SU-DHL-6 (cell line): ENCODE measurements at regions not wholly inside any gene's neighbourhood (a gene's known extent, or its start where the extent isn't known, plus 50 kb on each side); places are given as distances from the start of the nearest gene placed in this dataset.

ENCODE experiments used
- CTCF ChIP-seq: fragments of 200-600 bp; sonication (generic); IDR thresholded peaks from one replicate; pipeline ENCODE4 v1.5.1; 2017; ENCODE audit warnings: antibody characterized with exemption, mild to moderate bottlenecking, low read length, moderate library complexity; ENCODE audit not compliant: insufficient read depth, poor library complexity, severe bottlenecking
- EZH2phosphoT487 ChIP-seq: fragments of 200-600 bp; sonication (generic), shearing (Covaris generic); conservative IDR thresholded peaks from 2 replicates; pipeline ENCODE4 v1.6.1; 2018; ENCODE audit warnings: mild to moderate bottlenecking, antibody characterized with exemption, low read length, moderate library complexity, mixed read lengths

GRCh38 chr2:147519178-147519577 lies 325.7 kb upstream of the ACVR2A start:
- TF ChIP-seq CTCF (no peak), EZH2phosphoT487 (no peak)
